ENCODE measurements at regions not wholly inside any gene's neighbourhood (a gene's known extent, or its start where the extent isn't known, plus 50 kb on each side); places are given as distances from the start of the nearest gene placed in this dataset.

DNA sequence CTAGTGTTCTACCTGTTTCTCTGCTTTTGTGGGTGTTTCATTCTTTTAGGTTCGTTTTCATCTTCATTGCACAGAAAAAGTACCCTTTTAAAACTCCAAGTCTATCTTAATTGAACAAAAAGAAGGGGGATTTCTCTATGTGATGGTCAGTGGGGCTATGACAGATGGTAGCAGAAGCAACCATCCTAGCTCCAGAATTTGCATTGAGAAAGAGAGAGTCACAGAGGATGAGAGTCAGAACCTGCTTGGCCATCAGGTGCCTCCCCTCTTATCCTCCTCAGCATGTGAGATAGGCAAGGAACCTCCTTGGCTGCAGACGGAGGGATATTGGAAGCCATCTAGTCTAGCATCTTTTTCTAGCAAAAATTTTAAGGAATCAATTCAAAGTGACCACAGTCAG is 398.0 kb upstream of the DCC start:
- DNase-seq (ENCODE audit: low spot score) = no peak

DNA sequence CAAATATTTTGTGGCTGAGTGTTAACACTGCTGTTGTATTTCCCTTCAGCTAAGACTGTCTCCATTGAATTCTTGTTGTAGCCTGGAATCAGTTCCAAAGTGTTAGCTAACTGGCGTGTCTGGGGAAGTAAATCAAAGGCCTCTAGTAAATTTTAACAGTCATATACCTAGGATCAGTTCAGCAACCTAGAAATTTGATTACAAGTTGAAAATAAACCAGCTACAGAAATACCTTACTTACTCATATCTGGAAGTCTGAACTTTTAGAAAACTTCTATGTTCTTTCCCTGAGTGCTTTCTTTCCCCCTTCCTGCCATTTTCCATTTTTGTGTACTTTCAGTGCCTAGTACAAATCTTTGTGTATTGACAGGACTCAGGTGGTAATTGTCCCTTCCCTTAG is 396.7 kb upstream of the DCC start:
- no peak for DNase-seq (ENCODE audit: low spot score)

DNA sequence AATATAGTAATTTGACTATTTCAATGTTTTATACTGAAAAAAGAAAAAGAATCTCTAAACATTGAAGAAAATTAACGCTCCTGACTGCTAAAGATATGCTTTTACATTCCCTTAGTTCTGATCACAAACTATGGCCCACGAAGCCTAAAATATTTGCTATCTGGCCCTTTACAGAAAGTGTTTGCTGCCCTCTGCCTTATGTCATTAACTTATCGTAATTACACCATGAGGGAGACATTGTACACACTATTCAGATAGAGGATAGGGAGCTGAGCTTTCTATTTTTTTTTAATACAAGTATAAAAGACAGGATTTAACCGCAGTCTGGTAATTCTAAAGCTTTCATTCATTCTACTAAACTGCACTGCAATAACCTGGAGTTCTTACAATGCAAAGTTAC is 393.1 kb upstream of the DCC start:
- DNase-seq (ENCODE audit: low spot score) = no peak

DNA sequence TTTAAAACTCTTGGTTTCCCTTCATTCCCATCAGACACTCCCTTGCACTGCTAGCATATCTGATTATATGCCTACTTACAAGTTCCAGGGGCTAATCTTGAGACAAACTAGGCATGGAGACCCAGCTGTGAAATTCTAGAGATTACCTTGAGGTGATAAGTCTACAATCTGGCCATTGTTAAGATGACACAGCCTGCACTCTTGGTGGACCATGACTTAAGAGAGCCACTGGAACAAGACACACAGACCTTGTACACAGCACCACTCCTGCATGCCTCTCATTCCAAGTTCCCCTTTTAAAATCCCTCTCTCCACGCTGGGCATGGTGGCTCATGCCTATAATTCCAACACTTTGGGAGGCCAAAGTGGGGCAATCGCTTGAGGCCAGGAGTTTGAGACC is 387.2 kb upstream of the DCC start:
- DNase-seq (ENCODE audit: low spot score) = no peak

DNA sequence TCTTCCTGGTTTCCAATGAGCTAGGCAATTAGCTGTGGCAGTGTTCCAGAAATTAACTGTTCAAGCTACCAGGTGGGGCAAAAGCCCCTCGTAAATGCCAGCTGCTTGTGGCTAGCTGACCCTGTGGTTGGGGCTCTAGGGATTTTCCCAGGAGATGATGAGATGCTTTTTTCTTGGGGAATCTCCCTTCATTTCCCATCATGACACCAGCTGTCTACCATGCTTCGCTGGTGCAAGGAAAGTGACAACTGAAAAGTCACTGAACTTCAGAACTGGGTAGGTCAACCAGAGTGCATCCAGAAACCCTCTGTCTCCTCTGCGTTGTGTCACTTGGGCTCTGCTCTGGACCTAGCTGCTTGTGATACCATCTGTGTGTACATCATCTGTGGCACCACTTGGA is 386.5 kb upstream of the DCC start:
- DNase-seq (ENCODE audit: low spot score) = no peak

DNA sequence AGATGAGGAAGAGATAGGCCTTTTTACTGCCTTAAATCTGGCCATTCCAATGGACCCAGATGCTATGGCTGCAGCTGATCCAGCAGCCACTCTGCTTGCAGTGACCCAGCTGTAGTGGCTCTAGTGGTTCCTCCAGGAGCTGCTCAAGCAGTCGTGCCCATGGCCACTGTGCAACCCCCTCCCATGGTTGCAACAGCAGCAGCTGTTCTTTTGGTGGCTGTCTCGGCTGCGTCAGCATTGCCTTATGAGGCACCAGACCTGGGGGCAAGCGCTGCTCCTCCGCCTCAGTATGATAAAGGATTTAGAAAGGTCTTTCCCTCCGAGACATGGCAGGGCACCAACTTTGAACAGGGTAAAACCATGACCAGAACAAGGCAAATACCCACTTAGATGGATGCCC is 384.9 kb upstream of the DCC start:
- no peak for DNase-seq (ENCODE audit: low spot score)

DNA sequence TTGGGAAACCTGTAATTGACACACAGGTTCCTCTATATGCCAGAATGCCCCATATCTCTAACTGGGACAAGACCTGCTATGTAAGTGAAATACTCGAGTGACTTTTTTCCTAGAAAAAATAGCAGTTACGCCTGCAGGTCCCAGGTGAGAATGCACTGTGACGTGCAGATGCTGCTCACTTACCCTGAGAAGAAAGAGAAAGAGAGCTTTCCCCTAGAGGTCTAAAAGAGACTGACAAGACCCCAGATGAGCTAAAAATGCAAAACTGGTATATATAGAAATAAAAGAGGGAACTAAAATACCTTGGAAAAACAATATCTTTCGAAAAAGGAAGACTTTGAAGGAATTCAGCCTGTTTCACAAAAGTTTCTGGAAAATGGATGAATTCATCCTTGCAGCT is 383.0 kb upstream of the DCC start:
- no peak for DNase-seq (ENCODE audit: low spot score)

DNA sequence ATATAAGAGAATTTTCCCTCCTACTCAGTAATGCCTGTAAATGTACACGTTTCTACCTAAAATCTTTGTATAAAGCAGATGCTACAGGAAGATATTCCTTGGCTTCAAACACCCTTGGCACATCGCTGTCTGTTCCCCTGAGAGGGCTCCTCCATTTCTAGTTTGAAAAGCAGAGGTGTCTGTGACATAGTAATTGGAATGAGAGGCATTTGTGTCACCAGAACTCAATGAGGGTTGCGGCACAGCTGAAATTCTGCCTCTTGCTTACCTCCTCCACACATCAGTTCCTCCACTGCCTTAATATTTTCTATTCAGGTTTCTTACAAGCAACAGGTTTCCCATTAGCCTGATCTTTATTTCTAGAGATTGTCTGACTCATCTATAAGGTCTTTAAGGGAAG is 359.9 kb upstream of the DCC start:
- DNase-seq (ENCODE audit: low spot score) = no peak

DNA sequence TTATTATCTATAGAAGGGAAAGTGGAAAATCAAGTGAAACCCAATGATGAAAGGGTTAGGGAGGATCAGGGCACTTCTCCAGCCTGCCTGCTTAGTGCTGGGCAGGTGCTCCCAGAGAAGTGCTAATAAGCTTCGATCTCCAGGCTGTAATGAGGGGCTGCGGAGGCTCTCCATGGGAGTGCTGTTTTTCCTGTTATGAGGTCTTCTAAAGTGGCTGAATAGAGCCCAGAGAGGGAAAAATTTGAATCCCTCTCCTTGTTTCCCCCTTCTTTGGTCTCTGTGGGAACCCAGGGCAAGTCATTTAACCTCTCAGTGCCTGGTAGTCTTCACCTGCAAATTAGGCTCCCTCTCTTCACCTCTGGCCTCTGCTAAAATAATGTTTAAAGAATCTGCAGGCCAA is 351.7 kb upstream of the DCC start:
- DNase-seq (ENCODE audit: low spot score) = no peak

DNA sequence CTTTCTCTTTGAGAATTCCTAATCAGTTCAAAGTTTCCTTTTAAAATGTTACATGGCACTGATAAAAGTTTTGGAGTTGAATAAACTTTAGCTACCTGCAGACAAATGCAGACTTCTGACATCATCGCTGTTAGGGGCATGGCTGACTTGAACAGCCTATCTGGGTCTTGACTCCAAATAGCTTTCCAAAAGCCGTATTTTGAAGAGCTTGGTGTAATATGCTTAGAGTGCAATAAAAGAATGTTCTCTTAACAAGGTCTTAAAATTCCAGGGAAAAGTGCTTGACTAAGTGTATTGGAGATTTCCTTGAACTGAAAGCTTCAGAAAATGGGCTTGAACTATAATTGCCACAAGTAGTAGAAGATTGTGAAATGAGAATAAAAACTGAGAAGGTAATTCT is 342.9 kb upstream of the DCC start:
- DNase-seq (ENCODE audit: low spot score) = no peak

DNA sequence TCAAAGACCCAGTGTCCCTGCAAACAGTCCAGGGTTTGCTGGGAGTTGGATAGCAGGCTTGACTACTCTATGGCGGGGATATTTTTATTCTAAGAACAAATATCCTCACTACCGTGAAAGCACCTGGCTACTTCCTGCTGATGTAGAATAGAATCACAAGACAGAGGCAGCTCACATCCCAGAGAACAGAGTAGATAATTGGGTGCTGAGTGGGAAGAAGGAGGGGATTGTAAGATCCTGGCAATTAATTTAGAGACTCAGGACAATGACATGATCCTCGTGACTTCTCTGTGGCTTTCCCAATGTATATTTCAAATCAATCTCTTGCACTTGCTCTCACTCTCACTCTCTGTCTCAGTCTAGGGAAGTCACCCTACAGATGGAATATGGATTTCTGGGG is 341.9 kb upstream of the DCC start:
- no peak for DNase-seq (ENCODE audit: low spot score)

DNA sequence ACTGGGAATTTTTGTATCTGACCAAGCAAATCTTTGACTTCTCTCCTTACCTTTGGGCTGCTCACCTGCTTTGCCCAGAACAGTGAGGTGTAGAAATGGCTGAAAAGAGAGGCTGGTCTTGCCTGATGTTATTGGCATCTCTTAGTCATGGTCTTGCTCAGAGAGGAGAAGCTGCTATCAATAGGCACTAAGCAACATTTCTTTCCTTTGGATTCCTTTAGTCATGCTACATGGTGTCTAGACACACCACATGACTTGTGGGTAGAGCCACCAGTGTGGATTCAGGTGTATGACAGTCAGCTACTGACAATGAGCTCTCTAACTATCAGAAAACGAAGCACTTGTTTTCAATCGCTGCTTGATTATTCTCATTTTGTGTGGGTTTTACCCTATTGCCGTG is 341.3 kb upstream of the DCC start:
- no peak for DNase-seq (ENCODE audit: low spot score)

DNA sequence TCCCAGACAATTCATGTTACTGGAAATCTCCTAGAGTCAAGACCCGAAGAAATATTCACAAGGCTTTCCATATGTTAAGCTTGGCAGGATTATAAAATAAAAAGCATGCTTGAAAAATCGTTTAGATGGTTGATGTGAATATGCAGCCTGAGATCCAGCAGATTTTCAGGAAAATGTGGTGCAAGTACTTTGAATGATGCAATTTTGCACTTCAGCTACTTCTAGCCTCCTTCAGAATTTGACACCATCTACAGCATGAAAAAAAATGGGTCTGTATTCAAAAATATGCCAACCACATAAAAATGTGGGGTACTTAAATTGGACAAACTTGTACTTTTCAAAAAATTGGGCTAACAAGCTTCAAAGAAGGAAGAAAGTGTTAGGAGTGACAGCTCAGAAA is 340.6 kb upstream of the DCC start:
- no peak for DNase-seq (ENCODE audit: low spot score)

DNA sequence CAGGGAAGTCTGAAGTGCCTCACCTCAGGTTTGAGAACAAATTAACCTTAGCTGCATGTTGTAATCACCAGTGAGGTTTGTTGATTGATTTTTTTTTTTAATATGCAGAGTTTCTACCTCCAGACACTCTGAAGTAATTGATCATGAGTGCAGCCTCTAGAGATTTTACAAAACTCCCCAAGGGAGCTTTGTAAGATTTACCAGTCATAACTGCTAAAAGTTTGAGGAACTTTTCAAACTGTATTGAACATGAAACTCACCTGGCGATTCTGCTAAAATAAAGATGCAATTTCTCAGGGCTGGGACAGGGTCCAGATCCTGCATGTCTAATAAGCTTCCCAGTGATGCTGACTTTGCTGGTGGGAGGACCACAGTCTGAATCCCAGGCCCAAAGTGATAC is 339.6 kb upstream of the DCC start:
- no peak for DNase-seq (ENCODE audit: low spot score)

DNA sequence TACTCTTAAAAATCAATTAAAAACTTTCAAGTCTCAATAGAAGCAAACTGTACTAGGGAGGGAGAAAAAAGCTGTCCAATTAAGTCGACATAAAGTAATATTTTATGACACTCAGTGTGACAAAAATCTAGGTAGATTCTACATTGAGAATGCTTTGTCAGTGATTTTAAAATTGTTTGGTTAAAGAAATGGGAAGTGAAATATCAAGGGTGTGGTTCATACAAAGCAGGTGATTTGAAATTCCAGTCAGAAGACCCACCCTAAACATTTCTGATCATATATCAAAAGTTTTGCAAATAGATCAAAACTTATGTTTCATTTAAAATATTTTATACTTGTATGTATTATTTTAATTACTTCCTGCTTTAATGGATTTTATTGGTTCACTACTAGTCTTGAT is 338.9 kb upstream of the DCC start:
- no peak for DNase-seq (ENCODE audit: low spot score)

DNA sequence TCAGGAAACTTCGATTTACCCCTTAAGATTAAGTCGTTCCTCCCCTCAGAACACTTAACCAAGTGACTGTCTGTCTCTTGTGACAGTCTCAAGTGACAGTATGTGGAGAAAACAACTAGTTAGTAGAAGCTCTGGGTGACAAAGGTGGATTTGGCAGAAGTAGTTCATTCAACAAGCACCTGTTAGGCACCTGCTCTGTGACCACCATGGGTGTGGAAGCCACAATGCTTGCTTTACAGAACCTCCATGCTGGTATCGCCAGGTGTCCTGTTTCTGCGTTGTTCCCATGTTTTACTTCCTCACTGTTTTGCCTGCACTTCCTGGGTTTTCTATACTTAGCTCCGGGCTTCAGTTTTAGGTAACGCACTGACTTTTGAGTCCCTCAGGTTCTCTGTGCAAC is 337.4 kb upstream of the DCC start:
- DNase-seq (ENCODE audit: low spot score) = no peak

DNA sequence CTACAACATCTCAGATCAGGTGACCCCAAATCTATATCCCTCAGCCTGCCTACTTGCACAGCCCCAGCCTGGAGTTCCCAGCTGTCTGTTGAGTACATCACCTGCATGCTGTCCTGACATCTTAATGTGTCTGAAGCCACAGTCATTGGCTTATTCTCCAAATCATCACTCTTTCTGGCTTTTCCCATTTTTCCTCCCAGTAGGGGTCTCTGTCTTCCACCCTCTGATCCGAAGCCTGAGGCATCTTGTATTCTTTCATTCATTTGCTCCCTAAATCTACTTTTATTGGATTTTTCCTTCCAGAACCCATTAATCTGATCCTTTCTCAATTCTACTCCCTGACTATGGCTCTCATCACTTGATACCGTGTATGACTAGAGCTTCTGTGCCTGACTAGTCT is 332.9 kb upstream of the DCC start:
- DNase-seq (ENCODE audit: low spot score) = no peak

DNA sequence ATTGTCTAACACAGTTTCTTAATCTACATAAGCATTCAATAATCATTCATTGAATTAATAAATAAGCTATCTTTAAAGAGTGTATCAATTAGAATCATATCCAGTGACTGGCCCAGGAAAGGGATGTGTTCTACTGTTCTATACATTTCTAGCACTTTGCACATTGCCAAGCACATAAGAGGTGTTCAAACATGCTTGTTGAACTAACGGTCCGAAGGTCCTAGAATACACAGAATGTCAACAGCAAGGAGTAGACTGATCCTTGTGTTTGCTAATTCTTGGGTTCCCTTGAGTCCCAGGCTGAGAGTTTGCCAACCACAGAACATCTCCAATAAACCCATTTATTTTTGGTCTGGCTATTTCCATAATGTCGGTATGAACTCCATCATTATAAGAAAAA is 331.7 kb upstream of the DCC start:
- no peak for DNase-seq (ENCODE audit: low spot score)

DNA sequence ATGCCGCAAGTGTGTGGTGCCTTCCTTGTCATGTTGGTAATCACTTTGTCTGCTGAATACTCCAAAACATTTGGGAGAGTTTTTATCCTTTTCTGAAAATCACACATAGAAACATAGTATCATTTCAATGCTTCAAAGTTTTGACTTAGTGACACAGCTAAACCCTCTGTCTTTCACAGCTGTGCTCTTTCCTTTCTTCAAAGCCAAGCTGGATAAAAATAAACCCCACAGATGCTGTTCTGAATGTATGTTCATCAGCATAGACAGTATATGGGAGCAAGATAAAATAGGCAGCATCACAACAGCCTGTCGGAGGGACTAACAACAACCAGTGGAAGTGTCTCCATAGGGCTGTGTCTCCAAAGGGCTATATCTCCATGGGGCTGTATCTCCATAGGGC is 331.3 kb upstream of the DCC start:
- no peak for DNase-seq (ENCODE audit: low spot score)

DNA sequence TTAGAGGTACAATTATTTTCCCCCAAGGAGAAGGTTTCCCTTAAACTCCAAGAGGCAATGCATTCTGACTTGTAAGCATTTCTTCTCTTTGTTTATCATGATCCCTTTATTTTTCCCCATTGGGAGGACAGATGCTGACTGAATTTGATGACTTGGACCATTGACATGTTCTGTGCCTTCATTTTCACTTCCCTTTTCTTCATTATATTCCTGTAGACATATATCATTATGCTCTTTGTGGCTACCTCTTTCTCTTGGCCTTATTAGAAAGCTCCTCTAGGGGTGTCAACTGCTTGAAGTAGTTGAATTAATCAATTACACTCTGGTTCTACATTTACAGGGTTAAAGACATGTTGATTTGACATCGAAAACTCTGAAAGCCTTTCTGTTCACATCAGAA is 330.0 kb upstream of the DCC start:
- DNase-seq (ENCODE audit: low spot score) = no peak

DNA sequence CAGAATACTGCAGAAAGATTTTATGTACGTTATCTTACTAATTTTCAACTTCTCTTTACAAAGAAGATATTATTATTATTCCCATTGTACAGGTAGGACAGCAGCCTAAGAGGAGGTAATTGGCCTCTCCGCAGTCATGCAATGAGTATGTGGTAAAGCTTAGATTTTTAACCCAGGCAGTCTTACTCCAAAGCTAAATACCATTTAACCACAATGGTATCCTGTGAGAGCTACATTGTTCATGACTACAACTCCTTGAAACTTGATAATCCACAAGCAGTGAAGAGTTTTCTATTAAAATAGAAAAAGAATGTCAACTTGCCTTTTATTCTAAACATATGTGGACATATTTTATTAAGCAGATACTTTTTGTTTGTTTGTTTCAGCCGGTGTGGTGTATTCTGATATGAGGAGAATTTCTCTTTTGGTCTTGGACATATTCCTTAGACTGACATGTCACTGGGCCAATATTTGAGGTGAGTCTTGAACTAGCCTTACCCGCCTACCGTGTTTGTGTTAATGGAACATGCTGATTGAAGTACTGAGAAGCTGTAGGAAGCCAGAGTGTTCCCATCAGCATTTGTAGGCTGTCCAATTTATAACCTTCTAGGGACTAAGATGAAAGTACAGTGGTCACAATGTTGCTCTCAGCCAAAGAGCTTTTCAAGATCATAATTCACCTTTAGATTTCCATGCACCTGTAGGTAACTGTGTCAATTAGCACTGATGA is 293.9 kb upstream of the DCC start:
- no peak for DNase-seq (ENCODE audit: low spot score)

DNA sequence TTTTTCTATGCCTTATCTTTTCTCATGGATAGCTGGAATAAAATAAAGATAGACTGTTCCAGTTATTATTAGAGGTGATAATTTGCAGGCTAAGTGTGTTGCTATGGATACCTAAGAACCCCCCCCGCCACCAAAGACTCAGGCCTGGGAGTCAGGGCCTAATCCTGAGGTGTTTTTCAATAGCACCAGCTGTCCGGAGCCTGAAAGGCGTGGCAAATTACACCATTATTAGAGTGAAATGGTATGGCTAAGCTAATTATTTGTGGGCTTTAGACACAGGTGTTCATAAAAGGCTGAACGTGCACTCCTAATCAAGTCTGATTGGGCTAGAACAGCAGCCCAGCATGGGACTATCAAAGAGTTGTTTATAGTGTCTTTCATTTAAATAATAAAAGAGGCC is 293.2 kb upstream of the DCC start:
- no peak for DNase-seq (ENCODE audit: low spot score)

DNA sequence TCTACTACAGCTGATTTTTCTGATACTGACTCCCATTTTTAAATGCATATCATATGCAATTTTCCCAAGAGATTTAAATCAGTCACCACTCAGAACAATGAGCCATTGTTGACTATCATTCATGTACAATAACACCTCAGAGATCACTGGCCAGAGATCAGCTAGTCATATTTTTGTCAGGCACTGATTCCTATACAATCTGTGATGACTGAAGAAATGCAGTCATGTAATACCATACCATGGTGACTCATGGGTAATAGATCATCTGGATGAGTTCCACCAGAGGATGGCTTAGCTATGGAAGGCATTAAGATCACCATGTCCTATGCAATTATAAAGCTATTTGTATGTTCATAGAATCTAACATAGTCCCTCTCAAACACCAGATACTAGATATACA is 285.7 kb upstream of the DCC start:
- no peak for DNase-seq (ENCODE audit: low spot score)

DNA sequence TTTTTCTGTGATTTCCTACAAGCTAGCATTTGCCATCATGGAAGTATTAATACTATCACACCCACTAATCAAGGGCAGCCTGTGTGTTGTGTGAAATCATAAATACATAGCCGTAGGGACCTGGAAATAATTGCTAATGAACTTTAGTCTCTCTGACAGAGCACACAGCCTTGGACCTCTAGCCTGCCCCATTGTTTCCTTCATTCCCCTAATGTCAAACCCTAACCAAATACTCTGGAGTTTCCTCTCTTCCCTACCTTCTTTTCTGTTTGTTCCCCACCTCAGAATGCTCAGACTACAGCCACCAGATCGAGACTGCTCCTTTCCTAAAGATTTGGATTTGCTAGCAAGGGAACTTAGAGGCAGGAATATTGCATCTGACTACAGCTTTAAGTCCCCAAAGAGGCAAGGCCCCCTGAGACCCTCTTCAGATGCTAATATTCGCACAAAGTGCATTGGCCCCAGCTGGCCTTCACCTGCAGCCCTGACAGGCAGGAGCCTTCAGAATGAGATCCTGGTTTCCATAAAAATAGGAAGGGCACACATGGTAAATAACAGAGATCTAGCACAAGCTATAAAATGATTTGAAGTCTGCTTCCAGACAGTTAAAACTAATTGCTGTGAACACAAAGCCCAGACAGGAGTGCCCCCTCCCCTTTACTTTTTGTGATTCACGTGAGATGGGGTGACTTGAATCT is 279.2 kb upstream of the DCC start:
- DNase-seq (ENCODE audit: low spot score) = no peak

Data from AG08395 (cell line).